RPMI7951 (cell line): ENCODE measurements at regions not wholly inside any gene's neighbourhood (a gene's known extent, or its start where the extent isn't known, plus 50 kb on each side); places are given as distances from the start of the nearest gene placed in this dataset.
"Not testable (repeated sequence)": the region's sequence is repeated elsewhere in the genome, so short reads cannot be mapped to it uniquely, and the experiment has no call there.

ENCODE experiments used
- DNase-seq: peaks from one replicate; pipeline ENCODE4 v3.0.0-alpha.2; 2012; ENCODE audit warnings: low read depth

GRCh38 chr3:18735005-18735404, 309.9 kb upstream of the SATB1 start:
- no peak for DNase-seq

GRCh38 chr3:18734309-18734708, 309.2 kb upstream of the SATB1 start:
- DNase-seq = no peak

GRCh38 chr3:18732474-18732873, 307.3 kb upstream of the SATB1 start:
- DNase-seq = no peak

DNA sequence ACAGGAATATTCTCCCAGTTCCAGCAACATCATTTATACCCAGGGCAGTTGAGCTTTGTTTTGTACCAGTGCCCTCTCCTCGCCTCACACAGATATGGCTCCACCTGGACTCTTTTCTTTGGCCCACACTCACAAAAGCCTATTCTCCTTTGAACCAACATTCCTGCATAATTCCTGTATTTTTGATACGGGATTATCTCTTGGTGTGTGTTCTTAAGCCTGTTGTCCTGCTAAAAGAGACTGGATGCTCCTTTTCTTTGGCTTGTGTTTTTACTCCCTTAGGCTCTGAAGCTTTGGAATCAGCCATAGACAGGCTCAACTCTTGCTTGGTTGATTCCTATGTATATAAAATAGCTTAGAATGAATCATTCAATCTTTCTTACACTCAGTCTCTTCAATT, 305.4 kb upstream of the SATB1 start:
- DNase-seq = no peak

DNA sequence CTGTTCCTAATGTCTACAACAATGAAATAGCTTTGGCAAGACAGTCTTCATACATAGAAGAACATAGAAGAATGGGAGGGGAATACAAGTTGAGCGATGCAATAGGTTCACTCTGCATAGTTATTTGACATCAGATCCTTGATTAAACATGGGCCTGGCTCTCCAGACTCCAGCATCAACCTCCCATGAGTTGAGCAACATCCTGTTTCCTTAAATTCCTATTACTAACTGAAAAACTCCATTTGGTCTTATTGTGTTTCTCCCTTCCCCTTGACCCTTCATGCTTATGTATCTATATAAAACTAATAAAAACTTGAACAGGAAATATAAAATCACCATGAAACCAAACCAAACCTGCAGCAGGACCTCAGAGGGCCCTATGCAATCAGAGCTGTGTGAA, 304.5 kb upstream of the SATB1 start:
- no peak for DNase-seq

DNA sequence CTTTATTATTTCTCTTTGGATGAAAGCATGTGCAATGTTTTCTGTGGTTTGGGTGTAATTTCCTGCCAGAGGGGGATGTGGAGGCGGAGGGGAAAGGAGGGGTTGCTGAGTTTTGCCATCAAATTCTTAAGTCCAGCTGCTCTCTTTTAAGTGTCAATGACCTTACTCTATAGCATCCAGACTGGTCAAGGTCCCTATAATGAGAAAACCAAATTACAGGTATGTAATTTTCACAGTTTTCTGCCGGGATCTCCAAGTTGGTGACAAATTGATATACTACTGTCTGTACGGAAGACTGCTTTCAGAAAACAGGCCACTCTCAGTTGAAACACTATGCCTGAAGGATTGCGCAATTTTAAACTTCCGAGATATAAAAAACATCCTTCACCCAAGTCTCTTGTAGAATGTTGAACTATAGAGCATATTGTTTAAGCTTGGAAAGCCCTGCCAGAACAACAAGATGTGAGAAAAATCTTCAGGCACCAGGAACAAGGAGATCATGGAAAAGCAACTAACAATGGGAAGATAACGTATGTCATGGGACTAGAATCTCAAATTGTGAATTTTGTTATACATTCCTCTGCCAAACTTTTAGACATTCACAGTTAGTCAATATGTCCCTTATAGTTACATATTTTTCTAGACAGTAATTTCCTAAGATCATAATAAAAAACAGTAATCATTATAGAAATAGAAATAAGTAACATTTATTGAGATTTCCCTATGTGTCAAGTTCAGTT, 300.7 kb upstream of the SATB1 start:
- no peak for DNase-seq

GRCh38 chr3:18724456-18724855, 299.3 kb upstream of the SATB1 start:
- DNase-seq = no peak

- DNase-seq = no peak
These were observed 298.2 kb upstream of the SATB1 start for GRCh38 chr3:18723206-18723810.

GRCh38 chr3:18720543-18720942, 295.4 kb upstream of the SATB1 start:
- DNase-seq = no peak

DNA sequence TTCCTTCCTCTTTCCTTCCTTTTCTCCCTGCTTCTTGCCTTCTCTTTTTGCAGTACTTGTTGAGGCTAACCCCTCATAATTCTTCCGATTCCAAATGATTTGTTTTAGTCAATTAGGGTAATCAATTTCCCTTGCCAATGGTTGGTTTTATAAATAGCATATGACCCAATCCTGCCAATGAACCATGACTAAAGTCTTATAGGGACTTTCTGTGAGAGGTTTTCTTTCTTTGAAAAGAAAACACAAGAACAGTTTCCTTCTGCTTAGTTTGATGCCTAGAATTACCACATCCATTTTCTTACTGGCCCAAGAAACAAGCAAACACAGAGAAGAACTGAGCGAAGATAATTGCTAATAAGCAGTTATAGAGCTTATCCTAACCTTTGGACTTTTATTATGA, 292.5 kb upstream of the SATB1 start:
- DNase-seq = no peak

DNA sequence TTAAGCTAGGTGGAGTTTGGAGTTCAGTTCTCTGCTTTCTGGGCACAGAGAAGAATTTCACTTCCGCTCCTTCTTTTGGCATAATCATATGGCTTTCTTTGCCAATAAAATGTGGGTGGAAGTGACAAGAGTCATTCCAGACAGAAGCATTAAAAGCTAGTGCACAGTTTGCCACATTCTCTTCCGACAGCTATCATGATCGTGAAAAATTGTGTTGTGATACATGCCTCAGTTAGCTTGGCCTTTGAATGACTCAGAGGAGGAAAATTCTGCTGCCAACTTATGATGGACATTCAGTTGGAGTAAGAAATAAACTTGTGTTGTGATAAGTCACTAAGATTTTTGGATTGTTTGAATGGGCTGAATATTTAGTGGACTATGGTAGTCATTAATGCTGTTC, 291.7 kb upstream of the SATB1 start:
- peak; percentile 7 for DNase-seq

GRCh38 chr3:18716101-18716500, 291.0 kb upstream of the SATB1 start:
- DNase-seq = no peak

- DNase-seq = no peak
These were observed 290.1 kb upstream of the SATB1 start for GRCh38 chr3:18715208-18715607.

DNA sequence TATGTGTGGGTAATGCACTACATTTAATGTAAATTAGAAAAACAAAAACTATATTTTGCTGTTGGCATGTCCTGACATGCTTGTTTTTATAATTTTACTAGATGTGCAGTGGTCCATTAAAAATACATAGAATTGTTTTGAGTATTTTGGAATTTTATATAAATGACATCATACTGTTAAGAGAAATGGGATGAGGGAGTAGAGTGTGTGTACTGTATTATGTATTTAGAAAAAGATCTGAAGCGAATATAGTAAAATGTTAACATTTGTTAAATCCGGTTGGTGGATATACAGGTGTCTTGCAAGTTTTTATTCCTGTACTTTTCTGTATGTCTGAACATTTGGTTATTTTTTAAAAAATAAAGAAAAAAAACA, 288.4 kb upstream of the SATB1 start:
- DNase-seq = no peak

- DNase-seq = no peak
These were observed 287.8 kb upstream of the SATB1 start for GRCh38 chr3:18712713-18713576.

DNA sequence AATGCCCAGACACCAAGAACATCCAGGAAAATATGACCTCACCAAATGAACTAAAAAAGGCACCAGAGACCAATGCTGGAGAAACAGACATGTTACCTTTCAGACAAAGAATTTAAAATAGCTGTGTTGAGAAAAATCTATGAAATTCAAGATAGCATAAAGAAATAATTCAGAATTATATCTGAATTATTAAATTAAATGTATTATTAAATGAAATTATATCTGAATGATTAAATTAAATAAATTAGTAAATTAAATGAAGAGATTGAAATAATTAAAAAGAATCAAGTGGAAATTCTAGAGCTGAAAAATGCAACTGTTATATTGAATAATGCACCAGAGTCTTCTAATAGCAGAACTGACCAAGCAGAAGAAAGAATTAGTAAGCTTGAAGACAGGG, 279.2 kb upstream of the SATB1 start:
- no peak for DNase-seq

DNA sequence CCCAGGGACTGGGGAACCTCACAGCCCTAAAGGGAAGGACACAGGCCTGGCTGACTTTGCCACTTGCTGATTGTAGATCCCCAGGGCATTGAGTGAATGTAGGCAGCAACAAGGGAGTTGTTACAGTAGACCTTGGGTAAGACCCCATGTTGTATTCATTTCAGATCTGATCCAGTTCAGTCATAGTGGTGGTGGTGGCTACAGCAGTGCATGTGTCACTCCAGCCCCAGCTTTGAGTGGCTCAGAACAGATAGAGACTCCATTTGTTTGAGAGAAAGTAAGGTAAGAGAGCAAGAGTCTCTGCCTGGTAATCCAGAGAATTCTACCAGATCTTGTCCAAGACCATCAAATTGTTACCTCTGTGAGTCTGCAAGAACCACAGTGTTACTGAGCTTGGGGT, 278.7 kb upstream of the SATB1 start:
- no peak for DNase-seq

- not testable (repeated sequence) for DNase-seq
These were observed 268.6 kb upstream of the SATB1 start for GRCh38 chr3:18693588-18694329.

DNA sequence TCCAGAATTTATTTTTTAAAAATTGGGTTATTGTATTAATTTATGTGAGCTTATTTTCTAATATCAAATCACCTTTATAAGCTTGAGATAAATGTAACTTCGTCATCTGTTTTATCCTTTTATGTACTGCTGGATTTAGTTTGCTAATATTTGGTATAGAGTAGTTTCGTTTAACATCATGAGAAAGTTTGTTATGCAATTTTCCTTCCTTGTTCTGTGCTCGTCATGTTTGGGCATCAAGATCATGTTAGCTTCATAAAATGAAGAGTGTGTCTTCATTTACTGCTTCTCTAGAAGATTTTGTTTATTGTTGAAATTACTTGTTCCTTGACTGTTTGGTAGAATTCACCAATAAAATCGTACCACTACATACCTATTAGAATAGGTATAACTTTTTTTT, 262.1 kb upstream of the SATB1 start:
- no peak for DNase-seq

- DNase-seq = no peak
These were observed 258.8 kb upstream of the SATB1 start for GRCh38 chr3:18683900-18684299.

DNA sequence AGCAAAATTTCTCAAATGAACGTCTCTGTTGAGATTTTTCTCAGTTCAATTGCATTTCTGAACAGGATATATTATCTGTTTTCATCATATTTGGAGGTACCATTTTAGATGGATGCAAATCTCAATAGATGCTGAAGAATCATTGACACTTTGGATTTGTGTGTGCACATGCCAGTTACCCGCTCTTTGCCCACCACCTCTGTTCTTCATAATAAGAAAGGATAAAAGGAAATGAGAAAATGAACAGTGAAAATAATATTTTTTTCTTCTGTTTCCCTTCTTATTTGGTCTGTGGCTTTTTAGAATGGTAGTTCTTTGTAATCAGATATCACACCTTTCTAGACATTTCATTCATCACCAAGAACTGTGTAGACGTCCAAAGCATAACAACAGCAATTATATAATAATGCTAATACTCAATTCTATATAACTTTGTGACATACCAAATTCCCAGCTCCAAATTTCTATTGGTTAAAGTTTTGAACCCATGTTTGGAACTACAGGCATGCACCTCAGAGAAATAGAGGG, 256.7 kb upstream of the SATB1 start:
- DNase-seq = no peak

GRCh38 chr3:18680758-18681157, 255.6 kb upstream of the SATB1 start:
- no peak for DNase-seq
